GM18507 (cell line): ENCODE measurements at regions not wholly inside any gene's neighbourhood (a gene's known extent, or its start where the extent isn't known, plus 50 kb on each side); places are given as distances from the start of the nearest gene placed in this dataset.

Experiments used
- DNase-seq: peaks from one replicate; pipeline ENCODE4 v3.0.0; 2011; ENCODE audit warnings: low read depth; ENCODE audit not compliant: insufficient read length; ENCODE audit errors: extremely low spot score
- FAIRE-seq: peaks from 2 replicates; lab custom pipeline; 2011; peaks lifted over from hg19 to GRCh38; lab: Jason Lieb, UNC

- no peak for FAIRE-seq
- no peak for DNase-seq
These were observed 182.1 kb downstream of the C12orf50 start for GRCh38 chr12:87847147-87847546.

DNA sequence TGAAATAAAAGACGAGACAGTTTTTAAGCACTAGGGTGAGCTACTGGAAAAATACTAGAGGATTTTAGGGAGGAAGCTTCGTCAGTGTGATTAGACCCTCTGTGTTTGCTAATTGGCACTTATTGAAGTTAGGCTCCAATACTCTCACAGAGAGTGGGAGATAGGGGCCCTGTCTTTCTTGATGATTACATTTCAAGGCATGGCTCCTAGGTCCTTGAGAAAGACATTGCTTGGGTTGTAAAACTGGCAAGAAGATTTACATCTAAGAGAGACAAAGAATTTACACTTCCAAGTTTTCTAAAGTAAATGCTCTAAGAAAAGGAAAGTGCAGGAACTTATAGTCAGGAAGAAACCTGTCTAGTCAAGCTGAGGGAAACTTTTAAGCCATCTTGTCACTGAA lies 183.2 kb downstream of the C12orf50 start:
- FAIRE-seq (no peak), DNase-seq (no peak)

DNA sequence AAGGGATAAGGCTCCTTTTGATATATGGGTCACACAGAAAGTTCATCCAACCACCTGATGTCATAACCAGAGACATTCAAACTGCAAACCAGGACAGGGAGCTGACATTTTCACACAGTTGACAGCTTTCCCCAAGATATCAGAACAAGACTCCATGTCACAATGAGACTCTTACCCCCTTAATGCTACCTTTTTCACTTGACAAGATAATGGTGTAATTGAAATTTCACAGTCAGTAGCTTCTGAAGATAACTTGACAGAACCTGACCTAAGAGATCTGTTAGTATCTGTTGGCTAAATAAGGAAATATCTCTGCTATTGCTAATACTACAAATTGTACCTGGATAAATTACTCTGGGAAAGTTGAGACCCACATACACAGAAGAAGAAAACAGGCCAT lies 187.3 kb downstream of the C12orf50 start:
- DNase-seq (no peak), FAIRE-seq (no peak)

- no peak for DNase-seq
- no peak for FAIRE-seq
These were observed 193.0 kb downstream of the C12orf50 start for GRCh38 chr12:87836190-87836589.

DNA sequence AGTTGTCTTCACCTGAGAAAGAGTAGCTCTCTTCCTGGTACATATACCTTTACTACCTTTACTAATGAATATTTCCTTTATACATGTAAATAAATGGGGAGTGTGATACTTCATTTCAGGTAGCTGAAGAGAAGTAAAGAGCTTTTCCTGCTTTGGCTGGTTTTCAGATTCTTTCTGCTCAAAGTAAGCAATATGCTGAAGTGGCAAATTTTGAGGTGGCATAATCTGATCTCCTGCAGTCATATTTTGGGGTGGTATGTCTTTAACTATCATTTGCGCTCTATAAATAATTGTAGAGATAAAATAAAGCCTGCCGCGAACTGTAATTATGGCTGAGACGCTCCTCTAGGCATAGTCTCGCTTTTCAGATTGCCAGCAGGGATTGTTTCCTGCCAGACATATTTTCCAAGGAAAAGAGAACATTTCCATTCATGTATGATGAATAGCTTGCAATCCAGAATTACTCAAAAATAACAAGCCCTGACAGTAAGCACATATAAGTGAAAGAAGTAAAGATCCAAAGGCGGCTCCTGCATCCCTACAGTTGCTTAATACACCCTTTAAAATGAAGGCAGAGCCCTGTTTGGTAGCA lies 200.7 kb downstream of the C12orf50 start:
- FAIRE-seq (no peak), DNase-seq (no peak)

- DNase-seq (no peak), FAIRE-seq (no peak)
These were observed 201.4 kb downstream of the C12orf50 start for GRCh38 chr12:87827638-87828264.

GRCh38 chr12:87822923-87823322 lies 206.3 kb downstream of the C12orf50 start:
- FAIRE-seq: no peak
- DNase-seq: no peak

GRCh38 chr12:87820524-87821202 lies 208.5 kb downstream of the C12orf50 start:
- FAIRE-seq (no peak), DNase-seq (no peak)

DNA sequence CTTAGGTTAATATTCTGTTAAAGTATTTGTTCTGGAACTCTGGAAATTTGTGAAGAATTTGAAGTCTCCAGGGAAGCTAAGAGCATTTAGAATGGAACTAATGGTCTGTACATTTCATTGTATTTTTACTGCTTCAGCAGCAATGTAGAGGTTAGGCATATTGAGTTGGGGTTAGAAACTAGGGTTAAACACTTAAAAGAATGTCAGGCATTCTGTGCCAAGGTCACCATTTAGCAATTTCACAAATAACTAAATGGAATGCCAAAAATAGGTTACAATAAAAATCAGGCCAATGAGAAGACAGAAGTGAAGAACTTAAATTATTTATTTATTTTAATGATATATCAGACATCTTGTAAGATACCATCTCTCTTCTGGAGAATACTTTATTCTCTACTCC lies 210.8 kb downstream of the C12orf50 start:
- FAIRE-seq (no peak), DNase-seq (no peak)

DNA sequence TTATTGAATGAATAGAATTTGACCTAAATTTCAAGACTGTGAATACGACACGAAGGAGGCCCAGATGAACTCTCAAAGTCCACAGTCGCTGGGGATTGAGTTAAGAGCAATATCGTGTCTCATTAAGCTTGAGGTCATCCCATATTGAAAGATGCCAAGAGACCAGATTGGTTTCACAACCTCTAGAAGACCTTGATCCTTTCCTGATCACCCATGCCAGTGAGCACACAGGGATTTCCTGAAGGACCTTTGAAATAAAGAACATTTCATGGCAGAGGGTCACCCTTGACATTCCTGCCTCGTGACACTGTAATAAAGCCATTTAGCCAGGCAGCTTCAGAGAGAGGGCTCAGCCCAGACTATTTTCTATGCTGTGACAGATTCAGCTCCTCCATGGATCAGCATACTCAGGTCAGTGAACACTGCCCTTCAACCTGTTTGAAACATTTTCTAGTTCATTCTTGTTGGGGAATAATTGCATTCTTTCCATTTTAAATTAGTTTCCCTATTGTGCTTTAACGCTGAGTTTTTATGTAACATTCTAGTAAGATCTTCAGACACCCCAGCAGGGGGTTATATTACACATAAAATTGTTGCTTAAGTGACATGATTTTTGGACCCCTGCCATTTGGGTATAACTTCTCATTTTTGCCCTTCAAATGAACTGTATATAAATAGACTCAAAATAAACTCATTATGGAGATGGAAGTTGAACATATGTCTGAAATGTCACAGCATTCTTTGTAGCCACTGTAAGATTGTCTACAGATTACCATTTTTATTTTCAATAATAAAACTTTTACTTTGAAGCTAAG lies 213.2 kb downstream of the C12orf50 start:
- no peak for DNase-seq

DNA sequence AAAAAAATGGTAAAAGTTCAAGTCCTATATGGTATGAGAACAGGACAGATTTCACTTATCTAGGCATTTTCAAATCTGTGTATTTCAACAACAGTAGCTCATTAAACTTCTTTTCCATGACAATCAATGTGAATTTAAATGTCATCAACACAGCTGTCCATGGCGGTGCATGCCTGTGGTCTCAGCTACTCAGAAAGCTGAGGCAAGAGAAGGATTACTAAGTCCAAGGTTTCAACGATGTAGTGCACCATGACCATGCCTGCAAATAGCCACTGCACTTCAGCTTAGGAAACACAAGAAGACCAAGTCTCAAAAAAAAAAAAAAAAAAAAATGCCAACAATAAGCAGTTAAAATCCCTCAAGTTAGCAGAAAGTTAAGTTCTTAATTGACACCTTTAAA lies 214.6 kb downstream of the C12orf50 start:
- FAIRE-seq (no peak), DNase-seq (no peak)

More for the DNA sequence above, 213.2 kb downstream of the C12orf50 start:
- FAIRE-seq: no peak

DNA sequence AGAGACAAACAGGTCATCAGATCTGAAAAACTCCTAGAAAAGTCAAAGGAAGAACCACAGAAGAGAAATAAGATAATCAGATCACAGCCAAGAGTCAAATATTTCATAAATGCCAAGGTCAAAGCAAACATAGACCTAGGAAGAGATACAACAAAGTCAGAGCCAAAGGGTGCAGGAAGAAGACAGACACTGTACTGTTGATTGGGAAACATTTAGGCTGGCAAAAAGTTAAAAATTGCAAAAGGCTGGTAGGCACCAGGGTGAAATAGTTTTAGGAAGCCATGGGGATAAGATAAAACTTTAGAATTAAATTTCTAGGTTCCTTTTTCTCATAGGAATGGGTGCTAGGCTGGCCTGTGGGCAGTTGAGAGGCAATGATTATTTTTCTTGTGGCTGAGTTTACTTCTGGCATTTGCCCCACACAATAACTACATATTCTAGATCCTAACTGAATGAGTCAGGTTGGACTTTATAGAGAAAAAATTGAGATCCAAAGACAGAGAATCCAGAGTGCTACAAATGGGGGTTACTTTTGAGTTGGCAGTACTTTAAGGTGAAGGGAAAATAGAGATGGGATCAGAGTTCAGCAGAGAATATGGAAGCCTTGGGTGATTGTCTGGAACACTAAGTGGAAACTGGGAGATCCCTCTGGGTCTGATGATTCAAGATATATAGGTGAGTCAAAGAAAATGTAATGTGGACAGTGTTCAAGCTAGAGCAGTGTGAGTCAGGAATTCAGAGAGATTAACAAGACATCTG lies 215.5 kb downstream of the C12orf50 start:
- FAIRE-seq: no peak
- DNase-seq: no peak

- DNase-seq (no peak), FAIRE-seq (no peak)
These were observed 216.5 kb downstream of the C12orf50 start for GRCh38 chr12:87812681-87813080.

DNA sequence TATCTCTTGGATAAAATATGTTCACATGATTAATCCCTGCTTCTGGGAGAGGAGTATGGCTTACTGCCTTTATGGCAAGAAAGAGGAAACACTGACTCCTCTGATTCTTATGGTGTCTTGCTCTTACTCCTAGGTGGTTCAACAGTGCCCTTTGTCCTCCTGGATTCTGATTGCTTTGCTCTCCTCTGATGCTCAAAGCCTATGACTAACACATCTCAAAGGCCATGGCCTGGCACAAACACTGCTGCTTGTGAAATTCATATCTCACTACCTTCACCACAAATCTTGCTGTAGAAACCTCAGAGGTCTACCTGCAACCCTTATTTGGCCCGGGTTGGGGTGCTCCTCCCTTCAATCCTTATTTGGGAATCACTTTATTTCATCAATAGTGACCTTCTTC lies 217.2 kb downstream of the C12orf50 start:
- FAIRE-seq (no peak), DNase-seq (no peak)

DNA sequence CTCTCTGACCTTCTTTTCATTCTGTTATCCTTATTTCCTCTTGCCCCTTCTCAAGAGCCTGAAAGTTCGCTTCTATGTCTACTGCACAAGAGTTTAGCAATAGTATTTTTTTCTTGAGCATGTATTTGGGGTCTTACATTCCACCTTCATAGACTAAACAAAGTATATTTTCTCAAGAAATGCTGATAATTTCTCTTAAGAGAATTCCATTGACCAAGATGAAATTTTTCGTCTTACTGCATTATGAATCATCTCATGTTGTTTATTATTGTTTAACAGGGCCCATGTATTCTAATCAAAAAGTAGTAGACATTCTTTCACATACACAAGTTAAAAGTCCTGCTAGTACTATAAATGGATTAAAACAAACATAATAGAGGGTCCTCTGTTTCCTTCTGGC lies 219.3 kb downstream of the C12orf50 start:
- no peak for DNase-seq

GRCh38 chr12:87807086-87807485 lies 222.1 kb downstream of the C12orf50 start:
- no peak for DNase-seq
- no peak for FAIRE-seq

More for the DNA sequence above, 219.3 kb downstream of the C12orf50 start:
- FAIRE-seq: no peak

DNA sequence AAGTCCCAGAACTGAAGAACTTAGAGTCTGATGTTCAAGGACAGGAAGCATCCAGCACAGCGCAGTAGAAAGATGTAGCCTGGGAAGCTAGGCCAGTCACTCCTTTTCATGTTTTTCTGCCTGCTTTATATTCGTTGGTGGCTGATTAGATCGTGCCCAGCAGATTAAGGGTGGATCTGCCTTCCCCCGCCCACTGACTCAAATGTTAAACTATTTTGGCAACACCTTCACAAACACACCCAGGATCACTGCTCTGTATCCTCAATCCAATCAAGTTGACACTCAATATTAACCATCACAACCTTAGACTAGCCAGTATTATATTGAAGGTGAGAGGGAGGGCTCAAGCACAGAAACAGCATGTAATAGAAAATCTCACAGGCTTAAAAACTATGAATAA lies 222.9 kb downstream of the C12orf50 start:
- DNase-seq (no peak), FAIRE-seq (no peak)

- DNase-seq (no peak), FAIRE-seq (no peak)
These were observed 224.8 kb downstream of the C12orf50 start for GRCh38 chr12:87804386-87804785.

DNA sequence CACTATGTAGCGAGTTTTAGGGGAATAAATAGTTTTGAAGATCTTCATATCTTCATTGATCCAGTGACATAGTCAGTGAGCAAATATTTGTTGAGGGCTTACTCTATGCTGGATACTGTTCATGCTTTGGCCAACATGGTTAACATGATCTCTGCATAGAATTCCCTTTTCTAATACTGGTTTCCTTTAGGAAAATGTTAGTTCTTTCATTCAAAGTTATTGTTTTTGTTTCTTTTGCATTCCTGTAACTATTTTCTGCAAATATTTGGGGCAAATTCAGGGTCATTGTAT lies 226.5 kb downstream of the C12orf50 start:
- FAIRE-seq: no peak

More for the DNA sequence above, 226.5 kb downstream of the C12orf50 start:
- DNase-seq: no peak
